ENCODE measurements at regions not wholly inside any gene's neighbourhood (a gene's known extent, or its start where the extent isn't known, plus 50 kb on each side); places are given as distances from the start of the nearest gene placed in this dataset.
"Not testable (repeated sequence)": the region's sequence is repeated elsewhere in the genome, so short reads cannot be mapped to it uniquely, and the experiment has no call there.

DNA sequence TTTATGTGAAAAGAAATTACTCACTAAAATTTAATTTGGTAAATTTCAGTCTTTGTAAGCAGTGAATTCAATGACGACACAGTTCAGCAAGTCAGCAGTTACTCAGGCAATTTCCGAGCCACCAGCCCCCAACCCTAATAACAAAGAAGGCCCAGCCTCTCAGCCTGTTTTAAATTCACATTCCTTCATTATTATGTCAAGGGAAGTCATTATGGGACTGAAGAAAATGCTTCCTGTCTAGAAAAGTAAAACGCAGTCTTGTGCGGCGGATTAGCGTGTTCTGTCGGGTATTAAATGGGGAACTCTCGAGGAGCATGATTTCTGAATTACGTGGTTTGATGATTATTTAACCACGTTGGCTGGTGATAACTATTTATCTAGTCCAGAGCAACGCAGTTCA, 177.6 kb downstream of the AIPL1 start:
- no peak for TF ChIP-seq POLR2A (IDR thresholded peaks at IDR 0.05)
- TF ChIP-seq, protein P1, sequence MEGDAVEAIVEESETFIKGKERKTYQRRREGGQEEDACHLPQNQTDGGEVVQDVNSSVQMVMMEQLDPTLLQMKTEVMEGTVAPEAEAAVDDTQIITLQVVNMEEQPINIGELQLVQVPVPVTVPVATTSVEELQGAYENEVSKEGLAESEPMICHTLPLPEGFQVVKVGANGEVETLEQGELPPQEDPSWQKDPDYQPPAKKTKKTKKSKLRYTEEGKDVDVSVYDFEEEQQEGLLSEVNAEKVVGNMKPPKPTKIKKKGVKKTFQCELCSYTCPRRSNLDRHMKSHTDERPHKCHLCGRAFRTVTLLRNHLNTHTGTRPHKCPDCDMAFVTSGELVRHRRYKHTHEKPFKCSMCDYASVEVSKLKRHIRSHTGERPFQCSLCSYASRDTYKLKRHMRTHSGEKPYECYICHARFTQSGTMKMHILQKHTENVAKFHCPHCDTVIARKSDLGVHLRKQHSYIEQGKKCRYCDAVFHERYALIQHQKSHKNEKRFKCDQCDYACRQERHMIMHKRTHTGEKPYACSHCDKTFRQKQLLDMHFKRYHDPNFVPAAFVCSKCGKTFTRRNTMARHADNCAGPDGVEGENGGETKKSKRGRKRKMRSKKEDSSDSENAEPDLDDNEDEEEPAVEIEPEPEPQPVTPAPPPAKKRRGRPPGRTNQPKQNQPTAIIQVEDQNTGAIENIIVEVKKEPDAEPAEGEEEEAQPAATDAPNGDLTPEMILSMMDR (IDR thresholded peaks at IDR 0.05) = no peak
- no peaks in the 10 kb centered on the region for H3K27me3 ChIP-seq
- 32 to 53% methylated on average over 11 of the region's 11 CpGs for WGBS, 2 donors
- no peaks in the 10 kb centered on the region for H3K9me3 ChIP-seq
- intact Hi-C loops (cut with DNase I; ENCODE audit: low total_unique reads) = no loop called here
- no peak overlapping the region for H3K4me3 ChIP-seq
- no peak for DNase-seq
- H3K36me3 ChIP-seq (ENCODE audit: low read depth, missing control alignments) = no peaks in the 10 kb centered on the region
- H3K27ac ChIP-seq = no peak overlapping the region
- H3K4me1 ChIP-seq = no peaks in the 10 kb centered on the region

GRCh38 chr17:6255322-6255721, 179.6 kb downstream of the AIPL1 start:
- no peaks in the 10 kb centered on the region for H3K27me3 ChIP-seq
- DNase-seq = no peak
- intact Hi-C loops (cut with DNase I; ENCODE audit: low total_unique reads) = no loop called here

DNA sequence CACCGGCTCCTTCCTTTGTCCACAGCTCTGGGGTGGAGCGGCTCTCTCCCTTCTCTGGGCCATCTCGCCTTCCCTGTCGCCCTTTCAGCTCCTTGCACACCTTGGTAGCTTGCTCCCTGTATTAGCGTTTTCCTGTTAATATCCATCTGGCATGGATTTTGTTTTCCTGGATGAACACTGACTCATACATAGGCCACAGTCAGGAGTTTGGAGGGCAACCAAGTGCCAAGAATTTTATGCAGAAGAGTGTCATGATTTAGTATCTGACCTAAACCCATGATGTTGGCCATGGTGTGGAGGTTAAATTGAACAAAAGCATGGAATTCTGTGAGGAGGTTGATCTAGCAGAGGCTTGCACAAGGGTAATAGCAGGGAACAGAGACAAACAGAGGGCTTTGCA, 180.9 kb downstream of the AIPL1 start:
- Histone ChIP-seq H3K27me3 (no peaks in the 10 kb centered on the region), H3K4me1 (no peaks in the 10 kb centered on the region), H3K9me3 (no peaks in the 10 kb centered on the region), H3K36me3 (ENCODE audit: low read depth, missing control alignments) (no peaks in the 10 kb centered on the region), H3K4me3 (no peak overlapping the region), H3K27ac (no peak overlapping the region)
- no peak for TF ChIP-seq POLR2A (IDR thresholded peaks at IDR 0.05)
- TF ChIP-seq, protein P1 (IDR thresholded peaks at IDR 0.05) = no peak
- WGBS, 2 donors = 74 to 78% methylated on average over 5 of the region's 5 CpGs
- intact Hi-C loops (cut with DNase I; ENCODE audit: low total_unique reads) = no loop called here
- DNase-seq = no peak

More at GRCh38 chr17:6255322-6255721, 179.6 kb downstream of the AIPL1 start:
- Histone ChIP-seq H3K4me1 (no peaks in the 10 kb centered on the region), H3K9me3 (no peaks in the 10 kb centered on the region), H3K36me3 (ENCODE audit: low read depth, missing control alignments) (no peaks in the 10 kb centered on the region), H3K4me3 (no peak overlapping the region), H3K27ac (no peak overlapping the region)
- TF ChIP-seq, protein P1 (IDR thresholded peaks at IDR 0.05) = no peak
- no peak for TF ChIP-seq POLR2A (IDR thresholded peaks at IDR 0.05)

- WGBS, 2 donors = 86 to 90% methylated on average over 5 of the region's 5 CpGs
- H3K4me3 ChIP-seq; DNase-seq; H3K4me1 ChIP-seq; H3K27me3 ChIP-seq; H3K9me3 ChIP-seq; intact Hi-C loops (cut with DNase I; ENCODE audit: low total_unique reads); H3K27ac ChIP-seq; H3K36me3 ChIP-seq (ENCODE audit: low read depth, missing control alignments): not testable (repeated sequence)
Observed at GRCh38 chr17:6251640-6252039, 181.5 kb downstream of the WSCD1 start.

GRCh38 chr17:6249732-6250131, 179.6 kb downstream of the WSCD1 start:
- no peak for DNase-seq
- no peaks in the 10 kb centered on the region for H3K9me3 ChIP-seq
- H3K4me1 ChIP-seq = no peaks in the 10 kb centered on the region
- TF ChIP-seq, protein P1 (IDR thresholded peaks at IDR 0.05) = no peak
- TF ChIP-seq POLR2A (IDR thresholded peaks at IDR 0.05) = no peak
- no peaks in the 10 kb centered on the region for H3K27me3 ChIP-seq
- no peaks in the 10 kb centered on the region for H3K36me3 ChIP-seq (ENCODE audit: low read depth, missing control alignments)
- no peak overlapping the region for H3K4me3 ChIP-seq
- H3K27ac ChIP-seq = no peak overlapping the region
- WGBS, 2 donors = 35 to 44% methylated on average over 5 of the region's 5 CpGs
- intact Hi-C loops (cut with DNase I; ENCODE audit: low total_unique reads) = no loop called here

All from testis (tissue), 2 donors.